ENCODE measurements at regions not wholly inside any gene's neighbourhood (a gene's known extent, or its start where the extent isn't known, plus 50 kb on each side); places are given as distances from the start of the nearest gene placed in this dataset.
"Not testable (repeated sequence)": the region's sequence is repeated elsewhere in the genome, so short reads cannot be mapped to it uniquely, and the experiment has no call there.

DNA sequence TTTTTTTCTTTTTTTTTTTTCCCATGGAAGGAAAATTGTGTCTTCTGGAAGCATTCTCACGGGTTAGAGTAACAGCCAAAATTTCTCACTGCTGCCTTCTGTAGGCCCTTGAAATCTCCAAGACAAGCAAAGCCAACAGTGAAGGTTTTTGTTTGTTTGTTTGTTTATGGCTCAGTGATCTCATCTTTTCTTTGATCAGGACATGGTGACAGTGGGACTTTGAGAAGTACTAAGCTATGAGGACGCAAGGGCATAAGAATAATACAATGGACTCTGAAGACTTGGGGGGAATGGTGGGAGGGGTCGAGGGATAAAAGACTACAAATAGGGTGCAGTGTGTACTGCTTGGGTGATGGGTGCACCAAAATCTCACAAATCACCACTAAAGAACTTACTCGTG, 419.4 kb downstream of the PTPRC start:
- no peak for DNase-seq

DNA sequence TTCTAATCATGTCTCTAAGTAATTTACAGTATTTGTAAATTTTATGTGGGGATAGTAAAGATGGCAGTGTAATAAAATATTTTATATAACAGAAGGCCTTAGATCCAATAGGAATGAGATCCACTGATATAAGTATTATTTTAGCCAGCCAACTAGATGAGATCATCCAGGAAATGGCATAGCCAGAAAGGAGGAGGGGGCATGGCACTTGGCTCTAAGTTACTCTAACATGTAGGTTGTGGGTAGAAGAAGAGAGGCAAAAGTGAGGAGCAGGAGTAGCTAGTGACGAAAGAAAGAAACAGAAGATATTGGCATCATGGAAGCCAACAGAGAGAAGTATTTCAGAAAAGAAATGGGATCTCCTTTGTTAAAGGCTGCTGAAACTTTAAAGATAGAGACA, 426.1 kb downstream of the PTPRC start:
- DNase-seq = no peak

DNA sequence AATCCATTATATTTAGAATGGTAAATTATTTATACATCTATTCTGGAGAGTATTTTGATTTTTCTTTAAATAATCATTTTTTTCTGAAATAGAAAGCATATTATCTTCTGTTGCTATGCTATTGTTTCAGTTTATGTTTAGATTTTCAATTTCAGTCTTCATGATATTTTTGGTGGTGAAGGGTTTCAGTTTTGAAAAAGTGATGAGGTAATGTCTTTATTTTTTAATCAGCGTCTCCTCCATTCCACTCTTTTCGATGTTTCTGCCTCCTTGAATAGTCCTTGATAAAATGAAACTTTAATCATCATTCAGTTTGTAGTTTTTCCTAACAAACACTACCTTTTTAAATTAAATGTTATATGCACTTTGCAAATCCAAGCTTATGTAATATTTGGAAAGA, 428.6 kb downstream of the PTPRC start:
- DNase-seq = no peak

GRCh38 chr1:199071080-199071479, 432.2 kb downstream of the PTPRC start:
- DNase-seq = no peak

GRCh38 chr1:199073166-199073565, 434.3 kb downstream of the PTPRC start:
- DNase-seq = no peak

DNA sequence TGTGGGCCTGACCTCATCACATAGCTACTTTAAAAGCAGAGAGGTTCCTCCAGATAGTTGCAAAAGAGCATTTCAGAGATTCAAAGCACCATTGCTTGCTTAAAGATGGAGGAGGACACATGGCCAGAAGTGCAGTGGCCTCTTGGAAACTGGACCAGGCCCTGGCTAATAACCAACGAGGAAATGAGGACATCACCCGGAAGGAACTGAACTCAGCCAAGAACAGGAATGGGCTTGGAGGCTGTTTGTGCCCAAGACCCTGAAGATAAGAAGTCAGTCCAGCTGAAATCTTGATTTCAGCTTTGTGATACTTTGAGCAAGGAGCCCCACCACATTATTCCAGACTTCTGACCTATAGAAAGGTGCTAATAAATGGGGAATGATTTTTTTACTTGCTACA, 437.0 kb downstream of the PTPRC start:
- no peak for DNase-seq

DNA sequence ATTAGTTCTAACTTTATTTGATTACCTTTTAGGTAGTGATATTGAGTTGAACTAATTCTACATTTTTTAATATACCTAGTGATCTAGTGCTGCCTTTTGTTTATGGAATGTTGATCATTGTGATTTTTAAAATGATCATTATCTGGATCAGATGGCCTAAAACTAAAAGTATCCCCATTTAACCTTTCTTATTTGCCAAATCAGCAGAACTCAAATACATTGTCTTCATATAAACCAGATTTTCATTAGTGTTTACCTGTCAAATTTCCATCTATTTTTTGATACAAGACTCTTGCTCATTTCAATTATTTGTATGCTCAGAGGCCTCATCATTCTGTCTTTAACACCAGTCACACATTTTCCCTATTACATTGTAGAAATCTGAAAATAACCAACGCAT, 441.2 kb downstream of the PTPRC start:
- DNase-seq = no peak

- DNase-seq = no peak
Observed at GRCh38 chr1:199081739-199082138, 442.9 kb downstream of the PTPRC start.

- no peak for DNase-seq
Observed at GRCh38 chr1:199082778-199083389, 444.0 kb downstream of the PTPRC start.

GRCh38 chr1:199083680-199084079, 444.8 kb downstream of the PTPRC start:
- DNase-seq = no peak

DNA sequence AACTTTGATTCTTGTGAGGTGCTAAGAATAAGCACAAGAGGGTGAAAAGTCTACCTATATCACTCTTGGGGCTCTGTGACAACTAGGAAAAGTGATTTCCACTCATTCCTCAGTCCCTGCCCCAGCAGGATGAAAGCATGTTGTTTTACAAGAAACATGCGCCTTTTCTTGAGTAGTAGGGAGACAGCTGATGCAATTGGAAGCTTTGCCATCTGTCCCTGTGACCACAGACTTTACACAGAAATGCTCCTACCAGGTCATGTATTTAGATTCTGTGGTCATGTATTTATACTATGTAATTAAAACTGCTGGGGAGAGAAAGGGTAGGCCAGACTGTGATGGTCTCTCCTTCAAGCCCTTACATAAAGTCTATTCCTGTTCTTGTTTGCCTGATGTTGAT, 445.5 kb downstream of the PTPRC start:
- DNase-seq = no peak

- DNase-seq = no peak
Observed at GRCh38 chr1:199085903-199086302, 447.1 kb downstream of the PTPRC start.

- DNase-seq = no peak
Observed at GRCh38 chr1:199087144-199087543, 448.3 kb downstream of the PTPRC start.

DNA sequence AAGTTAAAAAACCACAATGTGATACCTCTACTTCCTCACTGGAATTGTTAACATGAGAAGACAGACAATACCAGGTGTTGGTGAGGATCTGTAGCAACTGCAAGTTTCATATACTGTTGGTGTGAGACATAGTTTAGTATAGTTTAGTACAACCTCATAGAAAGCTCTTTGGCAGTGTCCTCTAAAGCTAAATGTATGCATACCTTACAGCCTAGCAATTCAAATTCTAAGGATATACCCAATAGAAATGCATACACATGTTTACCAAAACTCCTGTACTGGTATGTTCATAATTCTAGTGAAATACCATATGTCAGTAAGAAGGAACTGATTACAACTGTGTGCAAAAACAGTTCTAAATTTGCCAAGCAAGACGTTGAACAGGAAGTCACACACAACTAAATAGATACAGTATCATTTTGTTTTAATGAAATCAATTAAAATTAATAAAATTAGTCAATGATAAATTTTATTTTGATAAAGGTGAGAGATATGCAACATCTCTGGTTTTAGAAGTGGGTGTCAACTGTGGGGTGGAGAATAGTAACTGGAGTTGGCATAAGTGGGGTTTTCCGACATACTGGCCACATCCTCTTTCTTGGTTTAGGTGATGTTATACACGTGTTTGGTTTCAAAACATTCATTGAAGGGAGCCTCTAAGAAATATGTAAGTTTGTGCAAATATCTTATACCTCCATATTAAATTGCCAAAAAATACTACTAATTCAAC, 450.7 kb downstream of the PTPRC start:
- DNase-seq = no peak

DNA sequence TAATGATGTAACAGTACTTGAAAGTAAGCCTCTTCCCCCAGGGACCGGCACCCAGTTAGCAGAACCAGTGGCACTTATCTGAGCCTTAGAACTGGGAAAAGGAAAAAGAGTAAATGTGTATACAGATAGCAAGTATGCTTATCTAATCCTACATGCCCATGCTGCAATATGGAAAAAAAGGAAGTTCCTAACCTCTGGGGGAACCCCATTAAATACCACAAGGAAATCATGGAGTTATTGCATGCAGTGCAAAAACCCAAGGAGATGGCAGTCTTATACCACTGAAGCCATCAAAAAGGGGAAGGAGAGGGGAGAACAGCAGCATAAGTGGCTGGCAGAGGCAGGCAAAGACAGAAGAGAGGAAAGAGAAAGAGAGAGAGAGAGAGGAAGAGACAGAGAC, 456.8 kb downstream of the PTPRC start:
- not testable (repeated sequence) for DNase-seq

- no peak for DNase-seq
Observed at GRCh38 chr1:199096591-199096990, 457.8 kb downstream of the PTPRC start.

GRCh38 chr1:199098468-199098867, 459.6 kb downstream of the PTPRC start:
- no peak for DNase-seq

DNA sequence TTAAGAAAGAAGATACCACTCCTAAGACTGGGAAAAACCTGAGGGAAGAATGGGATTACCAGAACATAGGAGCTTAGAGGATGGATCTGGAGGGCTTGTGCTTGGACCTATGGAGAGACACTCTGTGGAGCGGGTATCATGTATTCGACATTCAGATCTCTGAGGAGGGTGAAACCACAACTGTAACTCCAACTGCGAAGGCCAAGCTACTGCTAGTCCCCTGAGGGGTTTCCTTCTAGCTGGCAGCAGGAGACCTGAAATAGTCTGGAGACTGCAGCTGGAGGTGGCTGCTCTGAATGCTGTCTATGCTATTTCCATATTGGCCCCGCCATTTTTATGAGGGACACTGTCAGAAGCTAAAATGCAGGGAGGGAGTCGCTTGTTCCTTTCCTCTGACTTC, 462.3 kb downstream of the PTPRC start:
- DNase-seq = no peak

DNA sequence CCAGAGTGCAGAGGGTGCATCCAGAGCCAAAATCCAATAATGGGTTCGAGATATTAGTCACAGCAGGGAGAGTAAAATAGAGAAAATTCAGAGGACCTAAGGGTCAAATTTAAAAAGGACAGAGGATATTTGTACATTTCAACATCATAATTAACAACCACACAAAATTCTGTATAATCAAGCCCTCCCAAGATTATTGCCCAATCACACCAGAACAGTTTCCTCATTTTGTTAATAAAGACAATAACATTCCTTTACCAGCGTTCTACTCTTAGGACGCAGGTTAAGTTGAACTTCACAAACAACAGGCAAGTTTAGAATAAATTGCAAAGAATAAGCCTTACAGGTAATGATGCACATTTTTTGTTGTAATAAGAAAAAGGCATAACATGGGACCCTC, 462.8 kb downstream of the PTPRC start:
- DNase-seq = no peak

DNA sequence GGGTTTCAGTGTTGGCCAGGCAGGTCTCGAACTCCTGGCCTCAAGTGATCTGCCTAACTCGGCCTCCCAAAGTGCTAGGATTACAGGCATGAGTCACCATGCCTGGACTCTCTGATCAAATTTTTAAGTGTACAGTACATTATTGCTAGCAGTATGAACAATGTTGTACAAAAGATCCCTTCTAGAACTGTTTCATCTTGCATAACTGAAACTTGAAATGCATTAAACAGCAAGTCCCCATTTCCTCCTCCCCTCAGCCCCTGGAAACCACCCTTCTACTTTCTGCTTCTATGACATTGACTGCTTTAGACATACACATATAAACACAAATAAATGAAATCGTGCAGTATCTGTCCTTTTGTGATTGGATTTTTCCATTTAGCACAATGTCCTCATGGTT, 463.4 kb downstream of the PTPRC start:
- DNase-seq = no peak

GRCh38 chr1:199109160-199109559, 470.3 kb downstream of the PTPRC start:
- DNase-seq = no peak

DNA sequence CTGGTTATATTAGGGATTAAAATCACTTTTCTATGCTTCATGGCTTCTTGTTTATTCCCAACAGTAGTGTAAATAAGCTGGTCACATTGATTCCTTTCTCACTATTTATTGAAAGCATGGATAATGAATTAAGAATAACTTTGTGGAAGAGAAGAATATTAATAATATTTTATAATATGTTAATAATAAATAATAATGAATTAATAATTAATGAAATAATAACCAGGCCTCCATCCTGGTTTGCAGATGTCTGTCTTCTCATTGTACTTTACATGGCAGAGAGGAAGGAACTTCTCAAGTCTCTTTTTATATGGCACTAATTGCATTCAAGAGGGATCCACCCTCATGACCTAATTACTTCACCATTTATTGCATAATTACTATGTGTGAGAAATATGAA, 473.5 kb downstream of the PTPRC start:
- DNase-seq = no peak

GRCh38 chr1:199113265-199113869, 474.5 kb downstream of the PTPRC start:
- no peak for DNase-seq

DNA sequence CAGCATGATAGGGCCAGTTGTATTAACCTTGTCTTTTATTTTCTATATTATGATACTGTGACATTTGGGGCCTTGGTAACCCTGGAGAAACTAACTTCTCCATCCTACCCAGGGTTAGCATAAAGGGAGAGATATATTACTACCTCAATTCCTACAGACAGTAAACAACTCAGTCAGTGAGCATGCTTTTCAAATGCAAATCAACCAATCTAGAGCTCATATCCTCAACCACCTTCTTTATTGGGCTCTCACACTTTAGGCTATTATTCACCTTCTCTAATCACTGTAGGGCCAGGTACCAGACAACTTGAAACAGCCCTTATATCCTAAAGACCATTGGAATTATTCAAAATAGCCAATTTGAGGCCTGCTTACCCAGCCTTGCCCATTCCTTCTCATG, 477.6 kb downstream of the PTPRC start:
- DNase-seq = no peak

DNA sequence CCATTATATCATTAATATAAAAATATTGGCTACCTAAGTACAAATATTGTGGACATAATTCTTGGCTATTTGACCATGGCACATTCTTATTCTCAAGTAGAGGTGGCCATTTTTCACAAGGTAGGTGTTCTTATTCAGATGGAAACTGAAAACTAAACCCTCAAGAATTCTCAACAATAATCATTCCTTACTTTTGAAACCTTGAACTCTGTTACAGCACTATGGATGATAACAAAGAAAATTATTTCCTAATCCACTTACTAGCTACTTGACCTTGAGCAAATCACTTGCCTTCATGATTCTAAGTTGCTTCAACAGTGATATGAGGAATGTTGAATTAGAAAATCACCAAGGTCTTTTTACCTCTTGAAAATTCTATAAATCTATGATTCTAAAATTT, 482.2 kb downstream of the PTPRC start:
- DNase-seq = no peak

Measured in NCI-H187 treated with DMSO at 0.1 percent for 48 hours (cell line).